Suppressor macrophage treated with lipopolysaccharide for 1 hour (primary cell): ENCODE measurements at regions not wholly inside any gene's neighbourhood (a gene's known extent, or its start where the extent isn't known, plus 50 kb on each side); places are given as distances from the start of the nearest gene placed in this dataset.

Experiments used
- DNase-seq, 3 donors: peaks; one replicate each; pipeline ENCODE4 v3.0.0-alpha.2; 2020 to 2022

GRCh38 chr12:124440841-124441381, 126.5 kb downstream of the NCOR2 start:
- no peak for DNase-seq

GRCh38 chr12:124440031-124440626, 127.3 kb downstream of the NCOR2 start:
- DNase-seq, result no peak

- no peak for DNase-seq
Observed at GRCh38 chr12:124438437-124439056, 128.9 kb downstream of the NCOR2 start.

GRCh38 chr12:124437617-124438436, 129.6 kb downstream of the NCOR2 start:
- DNase-seq, result no peak

- no peak for DNase-seq
Observed at GRCh38 chr12:124437121-124437520, 130.3 kb downstream of the NCOR2 start.

- DNase-seq, result peak in 1 of 3 donors; percentile 41
Observed at GRCh38 chr12:124436366-124436765, 131.0 kb downstream of the NCOR2 start.

GRCh38 chr12:124435806-124436345, 131.5 kb downstream of the NCOR2 start:
- no peak for DNase-seq

GRCh38 chr12:124434951-124435805, 132.2 kb downstream of the NCOR2 start:
- no peak for DNase-seq

GRCh38 chr12:124434354-124434753, 133.1 kb downstream of the NCOR2 start:
- DNase-seq, result no peak

GRCh38 chr12:124433879-124434278, 133.5 kb downstream of the NCOR2 start:
- DNase-seq, result no peak

GRCh38 chr12:124433147-124433874, 134.1 kb downstream of the NCOR2 start:
- DNase-seq, result peak in 2 of 3 donors; percentile 31 to 44

GRCh38 chr12:124432376-124432775, 135.0 kb downstream of the NCOR2 start:
- peak; percentile 63 to 73 (median 68) for DNase-seq

GRCh38 chr12:124431971-124432370, 135.4 kb downstream of the NCOR2 start:
- DNase-seq, result no peak

GRCh38 chr12:124430491-124430890, 135.6 kb downstream of the RFLNA start:
- no peak for DNase-seq

GRCh38 chr12:124429535-124429934, 134.6 kb downstream of the RFLNA start:
- DNase-seq, result no peak

- peak in 1 of 3 donors; percentile 16 for DNase-seq
Observed at GRCh38 chr12:124428792-124429281, 133.9 kb downstream of the RFLNA start.

- peak in 1 of 3 donors; percentile 16 for DNase-seq
Observed at GRCh38 chr12:124428136-124428791, 133.4 kb downstream of the RFLNA start.

GRCh38 chr12:124426594-124427555, 132.0 kb downstream of the RFLNA start:
- DNase-seq, result peak; percentile 67 to 77 (median 73)

- DNase-seq, result no peak
Observed at GRCh38 chr12:124425667-124426066, 130.8 kb downstream of the RFLNA start.

GRCh38 chr12:124424516-124424905, 129.6 kb downstream of the RFLNA start:
- no peak for DNase-seq
